Large intestine (tissue), 3 donors: ENCODE measurements at regions not wholly inside any gene's neighbourhood (a gene's known extent, or its start where the extent isn't known, plus 50 kb on each side); places are given as distances from the start of the nearest gene placed in this dataset.

Source experiments
- DNase-seq, 2 donors: peaks; one replicate each; pipeline versions ENCODE4 v3.0.0 to v3.0.0-alpha.2; 2013
- H3K27ac ChIP-seq: one replicate; pipeline ENCODE4 v1.5.1; 2013; ENCODE audit warnings: low read length
- H3K27me3 ChIP-seq: 2 replicates; pipeline ENCODE4 v1.6.1; 2013; ENCODE audit warnings: low read length; ENCODE audit not compliant: control insufficient read depth, insufficient read depth
- H3K36me3 ChIP-seq: 2 replicates; pipeline ENCODE4 v1.6.1; 2013; ENCODE audit warnings: low read length; ENCODE audit not compliant: control insufficient read depth, insufficient read depth
- H3K4me1 ChIP-seq: one replicate; pipeline ENCODE4 v1.6.1; 2013; ENCODE audit warnings: low read length; ENCODE audit not compliant: control insufficient read depth, insufficient read depth
- H3K4me3 ChIP-seq: one replicate; pipeline ENCODE4 v1.5.1; 2013; ENCODE audit warnings: low read length
- H3K9me3 ChIP-seq: one replicate; pipeline ENCODE4 v1.6.1; 2013; ENCODE audit warnings: mild to moderate bottlenecking, low read depth, low read length, moderate library complexity; ENCODE audit not compliant: control insufficient read depth
- WGBS: methylation state at CpG from one replicate; pipeline ENCODE4 v1.1.5; 2013; ENCODE audit warnings: low lambda C conversion rate; ENCODE audit not compliant: insufficient coverage; 5-methylcytosine and 5-hydroxymethylcytosine counted together

- Histone ChIP-seq H3K9me3 (no peaks in the 10 kb centered on the region), H3K4me1 (no peaks in the 10 kb centered on the region), H3K27ac (no peak overlapping the region), H3K36me3 (no peaks in the 10 kb centered on the region), H3K4me3 (no peak overlapping the region), H3K27me3 (no peaks in the 10 kb centered on the region)
- no peak for DNase-seq
- WGBS = 100% methylated on average over 1 of the region's 21 CpGs
These were observed 137.3 kb upstream of the RTL1 start for GRCh38 chr14:101040538-101041442.

GRCh38 chr14:101043891-101044290 is 140.4 kb upstream of the RTL1 start:
- Histone ChIP-seq H3K4me1 (no peaks in the 10 kb centered on the region), H3K4me3 (no peak overlapping the region), H3K27me3 (no peaks in the 10 kb centered on the region), H3K36me3 (no peaks in the 10 kb centered on the region), H3K27ac (no peak overlapping the region), H3K9me3 (no peaks in the 10 kb centered on the region)
- no CpG with 5 or more reads among the region's 9 CpGs for WGBS
- DNase-seq = no peak

- no peaks in the 10 kb centered on the region for H3K9me3 ChIP-seq
- no CpG with 5 or more reads among the region's 14 CpGs for WGBS
- no peak for DNase-seq
These were observed 141.2 kb upstream of the RTL1 start for GRCh38 chr14:101044741-101045140.

GRCh38 chr14:101045511-101045910 is 142.0 kb upstream of the RTL1 start:
- Histone ChIP-seq H3K4me3 (no peak overlapping the region), H3K27me3 (no peaks in the 10 kb centered on the region), H3K9me3 (no peaks in the 10 kb centered on the region), H3K27ac (no peak overlapping the region), H3K36me3 (no peaks in the 10 kb centered on the region), H3K4me1 (no peaks in the 10 kb centered on the region)
- DNase-seq = no peak
- no CpG with 5 or more reads among the region's 9 CpGs for WGBS

More at GRCh38 chr14:101044741-101045140, 141.2 kb upstream of the RTL1 start:
- Histone ChIP-seq H3K36me3 (no peaks in the 10 kb centered on the region), H3K27me3 (no peaks in the 10 kb centered on the region), H3K4me3 (no peak overlapping the region), H3K4me1 (no peaks in the 10 kb centered on the region), H3K27ac (no peak overlapping the region)

GRCh38 chr14:101046071-101046470 is 142.5 kb upstream of the RTL1 start:
- no peaks in the 10 kb centered on the region for H3K36me3 ChIP-seq
- H3K4me1 ChIP-seq = no peaks in the 10 kb centered on the region

GRCh38 chr14:101047326-101047725 is 143.8 kb upstream of the RTL1 start:
- Histone ChIP-seq H3K36me3 (no peaks in the 10 kb centered on the region), H3K4me1 (no peaks in the 10 kb centered on the region), H3K27me3 (no peaks in the 10 kb centered on the region), H3K9me3 (no peaks in the 10 kb centered on the region), H3K27ac (no peak overlapping the region), H3K4me3 (no peak overlapping the region)
- WGBS = no CpG with 5 or more reads among the region's 11 CpGs
- DNase-seq = no peak

More at GRCh38 chr14:101046071-101046470, 142.5 kb upstream of the RTL1 start:
- Histone ChIP-seq H3K27me3 (no peaks in the 10 kb centered on the region), H3K4me3 (no peak overlapping the region), H3K9me3 (no peaks in the 10 kb centered on the region), H3K27ac (no peak overlapping the region)
- no CpG with 5 or more reads among the region's 17 CpGs for WGBS
- no peak for DNase-seq

GRCh38 chr14:101048766-101049165 is 145.2 kb upstream of the RTL1 start:
- no peaks in the 10 kb centered on the region for H3K4me1 ChIP-seq
- H3K9me3 ChIP-seq = no peaks in the 10 kb centered on the region
- no peaks in the 10 kb centered on the region for H3K36me3 ChIP-seq
- H3K27me3 ChIP-seq = no peaks in the 10 kb centered on the region
- H3K4me3 ChIP-seq = no peak overlapping the region
- WGBS = 100% methylated on average over 1 of the region's 14 CpGs
- DNase-seq = no peak
- no peak overlapping the region for H3K27ac ChIP-seq

GRCh38 chr14:101049511-101049910 is 146.0 kb upstream of the RTL1 start:
- no CpG with 5 or more reads among the region's 12 CpGs for WGBS
- Histone ChIP-seq H3K4me3 (no peak overlapping the region), H3K27me3 (no peaks in the 10 kb centered on the region), H3K27ac (no peak overlapping the region), H3K9me3 (no peaks in the 10 kb centered on the region), H3K4me1 (no peaks in the 10 kb centered on the region), H3K36me3 (peaks cover 4% of the 10 kb centered on the region)
- DNase-seq = no peak

- no peak for DNase-seq
- Histone ChIP-seq H3K4me1 (no peaks in the 10 kb centered on the region), H3K9me3 (no peaks in the 10 kb centered on the region), H3K27ac (no peak overlapping the region), H3K27me3 (no peaks in the 10 kb centered on the region), H3K36me3 (peaks cover 6% of the 10 kb centered on the region), H3K4me3 (no peak overlapping the region)
- WGBS = no CpG with 5 or more reads among the region's 6 CpGs
These were observed 146.4 kb upstream of the RTL1 start for GRCh38 chr14:101049942-101050341.

GRCh38 chr14:101050901-101051490 is 147.5 kb upstream of the RTL1 start:
- Histone ChIP-seq H3K27me3 (no peaks in the 10 kb centered on the region), H3K27ac (no peak overlapping the region), H3K36me3 (peaks cover 9% of the 10 kb centered on the region), H3K4me3 (no peak overlapping the region), H3K9me3 (no peaks in the 10 kb centered on the region), H3K4me1 (no peaks in the 10 kb centered on the region)
- WGBS = no CpG with 5 or more reads among the region's 17 CpGs
- no peak for DNase-seq
